Ovary (tissue), 3 donors: ENCODE measurements at regions not wholly inside any gene's neighbourhood (a gene's known extent, or its start where the extent isn't known, plus 50 kb on each side); places are given as distances from the start of the nearest gene placed in this dataset.

Source experiments
- EP300 ChIP-seq: sonication (generic); formaldehyde crosslinking; IDR thresholded peaks from one replicate; pipeline ENCODE4 v1.6.1; 2017; ENCODE audit warnings: antibody characterized with exemption
- POLR2A ChIP-seq: fragments of 450-650 bp; IDR thresholded peaks from one replicate; pipeline ENCODE4 v1.6.1; 2017; ENCODE audit warnings: antibody characterized with exemption, mild to moderate bottlenecking, moderate library complexity
- TF ChIP-seq, protein P1 (sequence below), 3 donors: fragments of 450-650 bp in 2 of 3; fragments of 200-600 bp in 1 of 3; IDR thresholded peaks; one replicate each; pipeline versions ENCODE4 v1.5.1 to v1.8.0; 2016 to 2022; ENCODE audit warnings: antibody characterized with exemption in 3 of 3, mild to moderate bottlenecking in 1 of 3
- donor health status: DM: no; HTN: no; CAD: no.

DNA sequence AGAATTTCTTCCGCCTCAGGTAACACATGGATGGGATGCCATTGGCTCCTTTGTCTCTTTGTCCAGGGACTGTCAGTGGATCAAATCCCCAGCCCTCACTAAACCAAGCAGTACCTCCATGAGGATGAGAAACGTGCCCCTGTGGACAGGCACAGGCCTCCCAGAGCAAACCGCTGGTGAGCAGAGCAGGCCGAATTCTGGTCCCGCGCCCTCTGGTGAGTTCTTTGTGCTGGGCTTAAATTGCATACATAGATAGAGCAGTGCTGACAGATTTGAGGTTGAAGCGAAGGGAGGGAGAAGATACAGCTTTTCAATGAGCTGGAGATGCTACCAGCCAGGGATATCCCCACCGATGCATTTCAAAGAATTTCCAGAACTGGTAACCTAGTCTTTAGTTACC is 143.8 kb downstream of the HSD17B3 start:
- TF ChIP-seq, protein P1, sequence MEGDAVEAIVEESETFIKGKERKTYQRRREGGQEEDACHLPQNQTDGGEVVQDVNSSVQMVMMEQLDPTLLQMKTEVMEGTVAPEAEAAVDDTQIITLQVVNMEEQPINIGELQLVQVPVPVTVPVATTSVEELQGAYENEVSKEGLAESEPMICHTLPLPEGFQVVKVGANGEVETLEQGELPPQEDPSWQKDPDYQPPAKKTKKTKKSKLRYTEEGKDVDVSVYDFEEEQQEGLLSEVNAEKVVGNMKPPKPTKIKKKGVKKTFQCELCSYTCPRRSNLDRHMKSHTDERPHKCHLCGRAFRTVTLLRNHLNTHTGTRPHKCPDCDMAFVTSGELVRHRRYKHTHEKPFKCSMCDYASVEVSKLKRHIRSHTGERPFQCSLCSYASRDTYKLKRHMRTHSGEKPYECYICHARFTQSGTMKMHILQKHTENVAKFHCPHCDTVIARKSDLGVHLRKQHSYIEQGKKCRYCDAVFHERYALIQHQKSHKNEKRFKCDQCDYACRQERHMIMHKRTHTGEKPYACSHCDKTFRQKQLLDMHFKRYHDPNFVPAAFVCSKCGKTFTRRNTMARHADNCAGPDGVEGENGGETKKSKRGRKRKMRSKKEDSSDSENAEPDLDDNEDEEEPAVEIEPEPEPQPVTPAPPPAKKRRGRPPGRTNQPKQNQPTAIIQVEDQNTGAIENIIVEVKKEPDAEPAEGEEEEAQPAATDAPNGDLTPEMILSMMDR (IDR thresholded peaks at IDR 0.05): no peak
- TF ChIP-seq EP300: no peak
- TF ChIP-seq POLR2A: no peak
